ENCODE measurements at regions not wholly inside any gene's neighbourhood (a gene's known extent, or its start where the extent isn't known, plus 50 kb on each side); places are given as distances from the start of the nearest gene placed in this dataset.

DNA sequence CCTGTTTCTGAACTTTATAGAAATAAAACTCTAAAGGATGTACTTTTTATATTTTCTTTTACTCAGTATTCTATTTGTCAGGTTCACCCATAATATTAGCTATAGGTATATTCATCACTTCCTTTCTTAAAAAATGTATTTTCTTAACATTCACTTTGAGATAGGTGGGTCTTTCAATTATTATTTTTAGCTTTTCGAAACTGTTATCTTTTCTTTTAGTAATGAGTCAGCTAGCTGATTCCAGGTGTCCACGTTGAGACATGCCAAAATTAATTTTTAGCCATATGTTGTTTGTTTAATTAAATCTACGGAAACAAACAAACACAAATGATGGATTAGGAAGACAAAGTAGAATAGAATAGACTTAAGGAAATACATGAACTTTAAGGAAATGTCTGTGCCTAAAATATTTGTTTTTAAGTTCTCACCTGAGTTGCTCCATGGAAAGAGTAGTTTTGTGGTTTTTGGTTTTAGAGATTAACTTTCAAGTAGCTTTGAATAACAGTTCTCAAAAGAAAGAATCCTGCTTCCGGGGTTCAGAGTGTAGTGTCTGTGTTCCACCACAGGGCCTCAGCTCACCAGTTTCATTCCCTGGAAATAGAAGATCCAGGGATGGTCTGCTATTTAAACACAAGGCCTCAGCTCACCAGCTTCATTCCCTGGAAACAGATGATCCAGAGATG is 435.0 kb downstream of the HAO1 start:
- Histone ChIP-seq H3K27me3 (ENCODE audit: low read depth) (no peaks in the 10 kb centered on the region), H3K4me1 (no peaks in the 10 kb centered on the region), H3K9me3 (no peaks in the 10 kb centered on the region), H3K27ac (no peak overlapping the region), H3K36me3 (no peaks in the 10 kb centered on the region), H3K4me3 (no peak overlapping the region)
- intact Hi-C loops (cut with DNase I) = no loop called here
- ATAC-seq (no peak), DNase-seq (no peak)
- TF ChIP-seq, protein P1, sequence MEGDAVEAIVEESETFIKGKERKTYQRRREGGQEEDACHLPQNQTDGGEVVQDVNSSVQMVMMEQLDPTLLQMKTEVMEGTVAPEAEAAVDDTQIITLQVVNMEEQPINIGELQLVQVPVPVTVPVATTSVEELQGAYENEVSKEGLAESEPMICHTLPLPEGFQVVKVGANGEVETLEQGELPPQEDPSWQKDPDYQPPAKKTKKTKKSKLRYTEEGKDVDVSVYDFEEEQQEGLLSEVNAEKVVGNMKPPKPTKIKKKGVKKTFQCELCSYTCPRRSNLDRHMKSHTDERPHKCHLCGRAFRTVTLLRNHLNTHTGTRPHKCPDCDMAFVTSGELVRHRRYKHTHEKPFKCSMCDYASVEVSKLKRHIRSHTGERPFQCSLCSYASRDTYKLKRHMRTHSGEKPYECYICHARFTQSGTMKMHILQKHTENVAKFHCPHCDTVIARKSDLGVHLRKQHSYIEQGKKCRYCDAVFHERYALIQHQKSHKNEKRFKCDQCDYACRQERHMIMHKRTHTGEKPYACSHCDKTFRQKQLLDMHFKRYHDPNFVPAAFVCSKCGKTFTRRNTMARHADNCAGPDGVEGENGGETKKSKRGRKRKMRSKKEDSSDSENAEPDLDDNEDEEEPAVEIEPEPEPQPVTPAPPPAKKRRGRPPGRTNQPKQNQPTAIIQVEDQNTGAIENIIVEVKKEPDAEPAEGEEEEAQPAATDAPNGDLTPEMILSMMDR (IDR thresholded peaks at IDR 0.05) = no peak

DNA sequence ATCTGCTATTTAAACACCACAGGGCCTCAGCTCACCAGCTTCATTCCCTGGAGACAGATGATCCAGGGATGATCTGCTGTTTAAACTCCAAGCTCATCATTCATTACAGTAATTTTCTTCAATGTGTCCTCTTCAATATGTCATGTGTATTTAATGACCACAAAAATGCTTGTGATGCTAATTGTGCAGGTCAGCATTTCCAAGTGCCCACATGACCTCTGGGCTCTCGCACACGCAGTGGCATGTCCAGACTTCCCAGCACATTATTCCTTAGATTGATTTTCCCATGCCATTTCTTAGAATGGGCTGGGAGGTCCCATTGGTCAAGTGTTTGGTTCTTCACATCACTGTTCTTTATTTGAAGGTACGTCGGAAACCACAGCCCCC is 434.4 kb downstream of the HAO1 start:
- DNase-seq = no peak
- TF ChIP-seq, protein P1 (IDR thresholded peaks at IDR 0.05) = no peak
- H3K4me1 ChIP-seq = no peaks in the 10 kb centered on the region

DNA sequence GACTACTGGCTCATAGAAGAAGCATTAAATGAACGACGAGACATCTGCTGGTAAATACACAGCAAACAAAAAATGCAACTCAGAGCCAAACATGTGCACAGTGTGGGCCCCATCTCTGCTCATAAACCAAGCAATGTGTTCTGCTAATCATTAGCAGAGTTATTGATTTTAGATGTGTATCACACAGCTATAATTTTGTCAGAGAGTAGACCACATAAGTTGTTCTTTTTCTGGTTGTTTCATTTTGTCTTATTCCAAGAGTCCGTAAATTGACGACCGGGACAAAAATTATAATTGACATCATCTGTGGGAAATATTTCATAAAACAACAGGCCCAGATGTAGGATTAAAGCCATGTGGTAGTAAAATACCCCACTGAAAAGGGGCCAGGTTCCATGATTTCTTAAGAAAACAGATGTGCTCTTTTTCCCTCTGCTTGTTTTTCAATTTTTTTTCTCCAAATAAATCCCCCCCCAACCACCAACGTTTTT is 423.6 kb downstream of the HAO1 start:
- Histone ChIP-seq H3K9me3 (no peaks in the 10 kb centered on the region), H3K27ac (no peak overlapping the region), H3K4me1 (no peaks in the 10 kb centered on the region), H3K4me3 (no peak overlapping the region), H3K36me3 (no peaks in the 10 kb centered on the region), H3K27me3 (ENCODE audit: low read depth) (no peaks in the 10 kb centered on the region)
- TF ChIP-seq, protein P1 (IDR thresholded peaks at IDR 0.05) = no peak
- DNase-seq = no peak
- intact Hi-C loops (cut with DNase I) = no loop called here
- ATAC-seq = no peak

More for the DNA sequence above, 434.4 kb downstream of the HAO1 start:
- intact Hi-C loops (cut with DNase I) = no loop called here
- Histone ChIP-seq H3K27ac (no peak overlapping the region), H3K4me3 (no peak overlapping the region), H3K9me3 (no peaks in the 10 kb centered on the region), H3K27me3 (ENCODE audit: low read depth) (no peaks in the 10 kb centered on the region), H3K36me3 (no peaks in the 10 kb centered on the region)
- no peak for ATAC-seq

DNA sequence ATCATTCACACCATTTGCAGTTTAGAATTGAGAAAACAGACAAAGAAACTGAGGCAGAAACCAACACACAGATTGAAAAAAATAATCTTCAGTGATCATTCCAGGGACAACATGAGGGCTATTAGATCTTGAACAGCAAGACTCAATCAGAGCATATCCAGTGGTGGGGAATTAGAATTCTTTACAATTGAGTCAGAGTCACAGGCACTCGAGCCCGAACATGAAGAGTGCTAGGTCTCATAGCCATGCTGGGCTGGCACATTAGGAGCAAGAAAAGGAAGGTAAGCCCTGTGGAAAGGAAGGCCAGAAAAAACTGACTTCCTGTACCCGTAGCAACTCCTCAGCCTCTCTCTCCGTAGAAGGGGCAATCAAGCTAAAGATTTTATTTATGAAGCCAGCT is 419.9 kb downstream of the HAO1 start:
- DNase-seq (no peak), ATAC-seq (no peak)
- intact Hi-C loops (cut with DNase I) = no loop called here
- Histone ChIP-seq H3K27ac (no peak overlapping the region), H3K36me3 (no peaks in the 10 kb centered on the region), H3K4me1 (no peaks in the 10 kb centered on the region), H3K4me3 (no peak overlapping the region), H3K27me3 (ENCODE audit: low read depth) (no peaks in the 10 kb centered on the region), H3K9me3 (no peaks in the 10 kb centered on the region)
- TF ChIP-seq, protein P1 (IDR thresholded peaks at IDR 0.05) = no peak

DNA sequence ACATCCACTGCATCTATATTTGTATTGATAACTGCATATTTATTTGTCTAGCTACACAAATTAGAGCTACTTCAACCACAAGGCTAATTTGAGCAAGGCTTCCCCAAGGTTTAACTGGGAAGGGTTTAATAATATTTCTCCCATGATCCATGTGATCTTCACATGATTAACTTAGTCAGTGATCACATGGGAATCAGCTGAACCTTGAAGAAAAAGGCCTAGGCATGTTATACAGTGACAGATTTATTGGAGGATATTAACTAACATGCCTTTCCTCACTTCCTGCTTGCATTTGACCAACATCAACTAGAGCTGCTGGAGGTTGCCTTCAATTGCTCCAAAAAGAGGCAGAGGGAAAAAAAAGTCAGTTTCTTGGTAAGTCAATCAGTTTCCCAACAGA is 417.0 kb downstream of the HAO1 start:
- DNase-seq (no peak), ATAC-seq (no peak)
- intact Hi-C loops (cut with DNase I) = no loop called here
- H3K27ac ChIP-seq = no peak overlapping the region
- no peak overlapping the region for H3K4me3 ChIP-seq
- H3K4me1 ChIP-seq = no peaks in the 10 kb centered on the region
- H3K36me3 ChIP-seq = no peaks in the 10 kb centered on the region
- no peaks in the 10 kb centered on the region for H3K27me3 ChIP-seq (ENCODE audit: low read depth)
- TF ChIP-seq, protein P1 (IDR thresholded peaks at IDR 0.05) = no peak
- no peaks in the 10 kb centered on the region for H3K9me3 ChIP-seq
